NCI-H1105 (cell line): ENCODE measurements at regions not wholly inside any gene's neighbourhood (a gene's known extent, or its start where the extent isn't known, plus 50 kb on each side); places are given as distances from the start of the nearest gene placed in this dataset.
"Not testable (repeated sequence)": the region's sequence is repeated elsewhere in the genome, so short reads cannot be mapped to it uniquely, and the experiment has no call there.

ENCODE experiments used
- DNase-seq: peaks from one replicate; lab custom pipeline; 2025; lab: John Stamatoyannopoulos, UW

- no peak for DNase-seq
Observed at GRCh38 chr6:6482256-6482655, 106.3 kb upstream of the LY86 start.

GRCh38 chr6:6483168-6483567 lies 105.4 kb upstream of the LY86 start:
- no peak for DNase-seq

- no peak for DNase-seq
Observed at GRCh38 chr6:6483733-6484132, 104.8 kb upstream of the LY86 start.

- DNase-seq = no peak
Observed at GRCh38 chr6:6484681-6485080, 103.8 kb upstream of the LY86 start.

- no peak for DNase-seq
Observed at GRCh38 chr6:6486595-6486994, 101.9 kb upstream of the LY86 start.

GRCh38 chr6:6491761-6492160 lies 96.8 kb upstream of the LY86 start:
- no peak for DNase-seq

GRCh38 chr6:6492675-6493074 lies 95.8 kb upstream of the LY86 start:
- DNase-seq = no peak

- DNase-seq = not testable (repeated sequence)
Observed at GRCh38 chr6:6494139-6494538, 94.4 kb upstream of the LY86 start.

- DNase-seq = no peak
Observed at GRCh38 chr6:6494677-6495076, 93.8 kb upstream of the LY86 start.

GRCh38 chr6:6495851-6496250 lies 92.7 kb upstream of the LY86 start:
- no peak for DNase-seq

GRCh38 chr6:6497541-6497940 lies 91.0 kb upstream of the LY86 start:
- no peak for DNase-seq

- DNase-seq = no peak
Observed at GRCh38 chr6:6497976-6498375, 90.5 kb upstream of the LY86 start.

GRCh38 chr6:6503191-6503590 lies 85.3 kb upstream of the LY86 start:
- DNase-seq = no peak

- no peak for DNase-seq
Observed at GRCh38 chr6:6505111-6505510, 83.4 kb upstream of the LY86 start.

- no peak for DNase-seq
Observed at GRCh38 chr6:6508643-6509042, 79.9 kb upstream of the LY86 start.

GRCh38 chr6:6509284-6509683 lies 79.2 kb upstream of the LY86 start:
- DNase-seq = no peak

GRCh38 chr6:6512711-6513110 lies 75.8 kb upstream of the LY86 start:
- DNase-seq = no peak

- DNase-seq = no peak
Observed at GRCh38 chr6:6515691-6516607, 72.6 kb upstream of the LY86 start.

GRCh38 chr6:6516666-6517458 lies 71.7 kb upstream of the LY86 start:
- no peak for DNase-seq

- no peak for DNase-seq
Observed at GRCh38 chr6:6518631-6519427, 69.7 kb upstream of the LY86 start.

GRCh38 chr6:6521961-6522482 lies 66.5 kb upstream of the LY86 start:
- DNase-seq = no peak

- DNase-seq = no peak
Observed at GRCh38 chr6:6522709-6523108, 65.8 kb upstream of the LY86 start.
